Colonic mucosa (tissue), 4 donors: ENCODE measurements at regions not wholly inside any gene's neighbourhood (a gene's known extent, or its start where the extent isn't known, plus 50 kb on each side); places are given as distances from the start of the nearest gene placed in this dataset.

ENCODE experiments used
- DNase-seq: peaks from one replicate; pipeline ENCODE4 v3.0.0-alpha.2; 2020
- H3K27ac ChIP-seq: fragments of 200-600 bp; one replicate; pipeline ENCODE4 v1.8.0; 2021
- H3K27me3 ChIP-seq: fragments of 200-600 bp; one replicate; pipeline ENCODE4 v1.8.0; 2021
- H3K36me3 ChIP-seq: fragments of 200-600 bp; one replicate; pipeline ENCODE4 v1.8.0; 2021
- H3K4me1 ChIP-seq: fragments of 200-600 bp; one replicate; pipeline ENCODE4 v1.8.0; 2021; ENCODE audit warnings: mild to moderate bottlenecking
- H3K4me3 ChIP-seq: fragments of 200-600 bp; one replicate; pipeline ENCODE4 v1.8.0; 2021
- H3K9ac ChIP-seq, 2 donors: one replicate each; pipeline ENCODE4 v1.7.0; 2013; ENCODE audit warnings: control low read depth in 2 of 2, low read depth in 2 of 2, low read length in 2 of 2
- H3K9me3 ChIP-seq: fragments of 200-600 bp; one replicate; pipeline ENCODE4 v1.8.0; 2021
- CTCF ChIP-seq: fragments of 200-600 bp; IDR thresholded peaks from one replicate; pipeline ENCODE4 v1.8.0; 2022; ENCODE audit warnings: antibody characterized with exemption, mild to moderate bottlenecking
- intact Hi-C: fragments of 100-400 bp; cut with DNase I; formaldehyde crosslinking; loops from one replicate; pipeline ENCODE4 v1.14.1; 2022
- donor health status: healthy.
- donor health status: DM: no; HTN: no; CAD: no.
- donor health status: DM: no; HTN: no; CAD: no.

GRCh38 chr16:79508294-79508693 is 92.2 kb downstream of the MAF start:
- Histone ChIP-seq H3K27ac (no peak overlapping the region), H3K27me3 (no peaks in the 10 kb centered on the region), H3K9ac (no peak overlapping the region), H3K36me3 (no peaks in the 10 kb centered on the region), H3K9me3 (no peaks in the 10 kb centered on the region), H3K4me3 (no peak overlapping the region), H3K4me1 (no peaks in the 10 kb centered on the region)
- TF ChIP-seq CTCF, result no peak
- intact Hi-C loops, result no loop called here
- no peak for DNase-seq

DNA sequence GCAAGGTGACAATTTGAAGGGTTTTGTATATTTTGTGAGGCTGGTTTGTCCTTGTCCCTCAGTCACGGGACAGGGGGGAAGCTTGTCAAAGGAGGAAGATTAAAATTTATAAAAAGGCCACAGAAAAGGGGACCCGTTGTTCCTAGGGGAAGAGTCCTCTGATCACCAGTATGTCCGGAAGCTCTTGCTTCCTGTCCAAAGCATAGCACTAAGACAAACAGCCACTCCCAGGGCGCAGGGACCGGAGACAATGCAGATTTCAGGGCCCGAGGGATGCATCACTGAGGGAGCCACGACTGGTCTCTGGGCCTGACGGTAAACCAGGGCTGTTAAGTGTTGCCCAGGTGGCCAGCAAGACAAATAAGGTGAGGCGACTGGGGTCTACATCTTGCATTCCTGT is 95.2 kb downstream of the MAF start:
- H3K27me3 ChIP-seq, result no peaks in the 10 kb centered on the region
- no peaks in the 10 kb centered on the region for H3K9me3 ChIP-seq
- no peaks in the 10 kb centered on the region for H3K36me3 ChIP-seq
- no peak for DNase-seq
- intact Hi-C loops, result no loop called here
- no peak overlapping the region for H3K27ac ChIP-seq
- no peak overlapping the region for H3K4me3 ChIP-seq
- H3K9ac ChIP-seq, result no peak overlapping the region
- no peaks in the 10 kb centered on the region for H3K4me1 ChIP-seq
- no peak for TF ChIP-seq CTCF

GRCh38 chr16:79503511-79503910 is 97.0 kb downstream of the MAF start:
- no peaks in the 10 kb centered on the region for H3K27me3 ChIP-seq
- TF ChIP-seq CTCF, result no peak
- no peak overlapping the region for H3K4me3 ChIP-seq
- no peaks in the 10 kb centered on the region for H3K4me1 ChIP-seq
- DNase-seq, result no peak
- H3K9ac ChIP-seq, result no peak overlapping the region
- H3K27ac ChIP-seq, result no peak overlapping the region
- no peaks in the 10 kb centered on the region for H3K36me3 ChIP-seq
- intact Hi-C loops, result no loop called here
- no peaks in the 10 kb centered on the region for H3K9me3 ChIP-seq

DNA sequence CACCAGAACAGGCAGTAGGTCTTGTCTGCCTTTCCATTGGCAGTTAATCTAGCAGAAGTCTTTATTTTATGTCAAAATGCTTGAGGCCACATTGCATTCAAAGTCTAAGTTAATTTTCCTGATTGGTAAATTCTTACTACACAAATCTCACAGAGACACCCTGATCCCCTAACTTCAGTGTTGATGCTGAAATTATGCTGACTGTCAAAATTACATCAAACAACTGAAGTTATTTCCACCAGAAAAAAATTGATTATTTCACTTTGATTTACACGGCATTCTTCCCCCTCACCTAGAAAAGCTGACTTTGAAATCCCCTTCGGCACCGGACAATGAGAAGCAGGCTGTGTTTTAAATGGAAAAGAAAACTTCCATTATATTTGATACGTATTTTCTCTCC is 99.1 kb downstream of the MAF start:
- Histone ChIP-seq H3K27ac (no peak overlapping the region), H3K36me3 (no peaks in the 10 kb centered on the region), H3K4me1 (no peaks in the 10 kb centered on the region), H3K4me3 (no peak overlapping the region), H3K27me3 (no peaks in the 10 kb centered on the region), H3K9ac (no peak overlapping the region), H3K9me3 (no peaks in the 10 kb centered on the region)
- TF ChIP-seq CTCF, result no peak
- no peak for DNase-seq
- intact Hi-C loops, result no loop called here

DNA sequence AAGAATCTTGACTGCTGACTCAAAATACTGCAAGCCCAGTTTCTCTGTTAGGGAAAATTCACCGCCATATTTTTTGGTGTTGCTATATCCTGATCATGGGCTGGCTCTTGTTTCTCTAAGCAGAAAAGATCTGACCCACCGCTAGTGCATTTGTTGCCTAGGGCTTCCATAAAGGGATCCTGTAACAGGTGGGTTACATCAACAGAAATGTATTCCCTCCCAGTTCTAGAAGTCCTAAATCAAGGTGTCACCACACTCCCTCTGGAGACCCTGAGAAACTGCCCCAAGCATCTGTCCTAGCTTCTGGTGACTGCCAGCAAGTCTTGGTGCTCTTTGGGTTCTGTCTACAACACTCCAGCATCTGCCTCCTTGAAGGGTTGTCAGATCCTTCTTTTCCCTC is 99.7 kb downstream of the MAF start:
- Histone ChIP-seq H3K4me1 (no peaks in the 10 kb centered on the region), H3K27ac (no peak overlapping the region), H3K9ac (no peak overlapping the region), H3K9me3 (no peaks in the 10 kb centered on the region), H3K4me3 (no peak overlapping the region), H3K36me3 (no peaks in the 10 kb centered on the region), H3K27me3 (no peaks in the 10 kb centered on the region)
- DNase-seq, result no peak
- intact Hi-C loops, result no loop called here
- no peak for TF ChIP-seq CTCF

DNA sequence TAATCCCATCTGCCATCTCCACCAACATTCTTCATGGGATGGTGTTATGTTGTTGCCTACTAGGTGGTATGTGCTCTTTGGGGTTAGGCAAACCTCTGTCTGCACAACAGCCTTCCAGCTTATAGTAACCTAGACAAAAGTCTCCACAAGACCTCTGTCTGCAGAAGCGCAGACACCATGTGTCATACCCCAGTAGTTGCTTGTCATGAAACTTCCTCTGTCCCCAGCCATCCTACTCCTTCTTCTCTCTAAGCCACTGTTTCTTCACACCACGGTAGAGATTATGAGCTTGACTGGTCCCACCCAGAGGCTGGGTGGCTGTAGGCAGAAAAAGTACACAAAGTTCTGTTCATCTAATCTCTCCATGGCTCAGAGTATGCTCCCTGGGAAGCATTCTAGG is 100.3 kb downstream of the MAF start:
- Histone ChIP-seq H3K27me3 (no peaks in the 10 kb centered on the region), H3K4me3 (no peak overlapping the region), H3K4me1 (no peaks in the 10 kb centered on the region), H3K27ac (no peak overlapping the region), H3K36me3 (no peaks in the 10 kb centered on the region), H3K9ac (no peak overlapping the region), H3K9me3 (no peaks in the 10 kb centered on the region)
- intact Hi-C loops, result no loop called here
- DNase-seq, result no peak
- TF ChIP-seq CTCF, result no peak
